Astrocyte of the spinal cord (primary cell): ENCODE measurements at regions not wholly inside any gene's neighbourhood (a gene's known extent, or its start where the extent isn't known, plus 50 kb on each side); places are given as distances from the start of the nearest gene placed in this dataset.

ENCODE experiments used
- DNase-seq: peaks from one replicate; pipeline ENCODE4 v3.0.0; 2011; ENCODE audit warnings: low read depth, low spot score
- H3K4me3 ChIP-seq: 2 replicates; pipeline ENCODE4 v1.5.1; 2011; ENCODE audit warnings: low read depth, mild to moderate bottlenecking, low read length, moderate library complexity
- CTCF ChIP-seq: IDR thresholded peaks from 2 replicates; pipeline ENCODE4 v1.5.1; 2012; ENCODE audit warnings: low read depth, mild to moderate bottlenecking, low read length, inconsistent platforms
- in situ Hi-C: cut with HindIII; loops from 2 replicates; pipeline ENCODE4 v1.10.0; 2017; ENCODE audit warnings: low sequenced_read_pairs

DNA sequence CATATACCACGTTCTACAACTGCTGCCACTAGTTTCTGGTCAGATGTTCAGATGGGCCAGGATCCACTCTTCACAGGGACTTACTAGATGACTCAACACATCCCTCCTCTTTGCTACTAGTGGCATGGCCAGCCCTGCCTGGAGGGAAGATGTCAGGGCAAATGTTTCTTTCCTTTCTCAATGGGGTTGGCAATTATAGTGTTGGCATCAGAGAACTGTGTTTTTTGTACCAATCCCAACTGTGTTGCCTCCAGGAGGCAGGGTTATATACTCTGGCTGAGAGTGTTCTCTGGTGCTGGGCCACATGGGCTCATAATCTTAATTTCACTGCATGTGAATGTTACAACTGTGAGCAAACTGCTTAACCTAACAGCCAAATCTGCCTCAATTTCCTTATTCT lies 69.9 kb upstream of the AVPR1A start:
- TF ChIP-seq CTCF, result no peak
- no peak for DNase-seq
- in situ Hi-C loops, result no loop called here
- no peak overlapping the region for H3K4me3 ChIP-seq

DNA sequence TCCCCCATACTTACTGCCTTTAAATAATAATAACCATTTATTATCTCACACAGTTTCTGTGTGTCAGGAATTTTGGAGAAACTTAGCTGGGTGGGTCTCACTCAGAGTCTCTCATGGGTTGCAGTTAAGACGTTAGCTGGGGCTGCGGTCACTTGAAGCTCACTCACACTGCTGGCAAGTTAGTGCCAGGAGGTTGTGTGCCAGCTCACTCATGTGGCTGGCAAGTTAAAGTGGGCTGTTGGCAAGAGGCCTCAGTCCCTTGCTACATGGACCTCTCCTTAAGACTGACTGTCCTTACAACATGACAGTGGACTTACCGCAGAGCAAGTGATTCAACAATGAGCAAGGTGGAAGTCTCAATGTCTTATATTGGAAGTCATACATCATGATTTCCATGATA lies 61.3 kb upstream of the AVPR1A start:
- in situ Hi-C loops, result no loop called here
- H3K4me3 ChIP-seq, result no peak overlapping the region
- TF ChIP-seq CTCF, result no peak
- DNase-seq, result no peak

GRCh38 chr12:63208956-63209355 lies 58.0 kb upstream of the AVPR1A start:
- TF ChIP-seq CTCF, result no peak
- DNase-seq, result no peak

GRCh38 chr12:63206909-63207308 lies 55.9 kb upstream of the AVPR1A start:
- DNase-seq, result no peak
- TF ChIP-seq CTCF, result no peak
- in situ Hi-C loops, result no loop called here
- no peak overlapping the region for H3K4me3 ChIP-seq

More at GRCh38 chr12:63208956-63209355, 58.0 kb upstream of the AVPR1A start:
- H3K4me3 ChIP-seq, result no peak overlapping the region
- in situ Hi-C loops, result no loop called here

- no peak for DNase-seq
- in situ Hi-C loops, result no loop called here
- H3K4me3 ChIP-seq, result no peak overlapping the region
- no peak for TF ChIP-seq CTCF
These were observed 55.5 kb upstream of the AVPR1A start for GRCh38 chr12:63206494-63206893.
